Spinal cord (tissue), 9 donors: ENCODE measurements at regions not wholly inside any gene's neighbourhood (a gene's known extent, or its start where the extent isn't known, plus 50 kb on each side); places are given as distances from the start of the nearest gene placed in this dataset.
"Not testable (repeated sequence)": the region's sequence is repeated elsewhere in the genome, so short reads cannot be mapped to it uniquely, and the experiment has no call there.

Experiments used
- DNase-seq, 6 donors: peaks; one replicate each; pipeline versions ENCODE4 v3.0.0 to v3.0.0-alpha.2; 2013 to 2015; ENCODE audit warnings: low spot score in 6 of 6, low read depth in 4 of 6
- H3K27ac ChIP-seq: one replicate; pipeline ENCODE4 v1.5.1; 2013; ENCODE audit warnings: low read depth, low read length, control low read depth
- H3K27me3 ChIP-seq: one replicate; pipeline ENCODE4 v1.6.1; 2013; ENCODE audit warnings: low read length; ENCODE audit not compliant: control insufficient read depth, insufficient read depth
- H3K36me3 ChIP-seq: one replicate; pipeline ENCODE4 v1.6.1; 2013; ENCODE audit warnings: low read length; ENCODE audit not compliant: control insufficient read depth, insufficient read depth
- H3K4me1 ChIP-seq: one replicate; pipeline ENCODE4 v1.6.1; 2013; ENCODE audit warnings: low read length; ENCODE audit not compliant: control insufficient read depth, insufficient read depth
- H3K4me3 ChIP-seq: one replicate; pipeline ENCODE4 v1.5.1; 2013; ENCODE audit warnings: low read depth, low read length, control low read depth
- H3K9me3 ChIP-seq: one replicate; pipeline ENCODE4 v1.6.1; 2013; ENCODE audit warnings: low read length; ENCODE audit not compliant: control insufficient read depth, insufficient read depth
- WGBS: methylation state at CpG from one replicate; pipeline ENCODE4 v1.1.5; 2013; ENCODE audit warnings: missing lambda C conversion rate; ENCODE audit not compliant: insufficient coverage; 5-methylcytosine and 5-hydroxymethylcytosine counted together
- donor health status: healthy.

- no peak overlapping the region for H3K4me3 ChIP-seq
- no peaks in the 10 kb centered on the region for H3K4me1 ChIP-seq
- H3K36me3 ChIP-seq = no peaks in the 10 kb centered on the region
- no peak for DNase-seq
- no peak overlapping the region for H3K27ac ChIP-seq
- H3K27me3 ChIP-seq = no peaks in the 10 kb centered on the region
- H3K9me3 ChIP-seq = no peaks in the 10 kb centered on the region
- WGBS = 77% methylated on average over 5 of the region's 7 CpGs
Observed at GRCh38 chr11:104694259-104695064, 203.8 kb downstream of the CASP12 start.

DNA sequence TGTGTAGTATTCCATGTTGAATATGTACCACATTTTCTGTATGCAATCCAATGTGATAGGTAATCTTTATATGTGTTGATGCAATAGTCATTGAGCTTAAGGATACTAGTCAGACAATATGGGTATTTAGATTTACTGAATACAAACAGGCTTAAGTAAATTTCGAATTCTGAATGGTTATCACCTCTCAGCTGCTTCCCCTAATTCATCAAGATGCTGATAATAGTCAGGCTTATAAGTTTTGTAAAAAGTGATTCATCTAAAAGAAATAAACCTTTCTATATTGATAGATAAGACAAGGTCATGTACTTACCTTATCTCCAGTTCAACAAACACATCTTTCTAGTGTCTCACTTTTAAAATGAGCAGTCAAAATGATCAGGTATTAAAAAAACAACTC, 205.5 kb downstream of the CASP12 start:
- H3K27me3 ChIP-seq = no peaks in the 10 kb centered on the region
- H3K36me3 ChIP-seq = no peaks in the 10 kb centered on the region
- H3K9me3 ChIP-seq = no peaks in the 10 kb centered on the region
- no peak overlapping the region for H3K4me3 ChIP-seq
- no peak overlapping the region for H3K27ac ChIP-seq
- H3K4me1 ChIP-seq = no peaks in the 10 kb centered on the region
- no peak for DNase-seq
- no CpG with 5 or more reads among the region's 1 CpG for WGBS

DNA sequence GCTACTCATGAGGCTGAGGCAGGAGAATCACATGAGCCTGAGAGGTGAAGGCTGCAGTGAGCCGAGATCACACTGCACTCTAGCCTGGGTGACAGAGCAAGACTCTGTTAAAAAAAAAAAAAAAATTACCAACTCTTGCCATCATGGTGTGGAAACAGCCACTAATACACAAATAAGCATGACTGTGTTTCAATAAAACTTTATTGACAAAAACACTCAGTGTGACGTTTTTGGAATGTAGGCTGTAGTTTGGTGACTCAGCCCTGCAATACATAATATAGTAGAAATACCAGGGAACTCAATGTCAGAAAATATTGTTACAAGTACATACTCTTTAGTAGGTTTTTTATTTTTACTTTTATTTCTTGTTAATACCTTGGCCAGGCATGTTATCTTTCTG, 207.1 kb downstream of the CASP12 start:
- H3K27me3 ChIP-seq = no peaks in the 10 kb centered on the region
- H3K9me3 ChIP-seq = no peaks in the 10 kb centered on the region
- no peak for DNase-seq
- H3K36me3 ChIP-seq = no peaks in the 10 kb centered on the region
- WGBS = 80% methylated on average over 1 of the region's 2 CpGs
- H3K4me1 ChIP-seq = no peaks in the 10 kb centered on the region
- no peak overlapping the region for H3K27ac ChIP-seq
- no peak overlapping the region for H3K4me3 ChIP-seq

GRCh38 chr11:104690241-104690640, 208.0 kb downstream of the CASP12 start:
- no peak overlapping the region for H3K4me3 ChIP-seq
- no peak for DNase-seq
- no peaks in the 10 kb centered on the region for H3K9me3 ChIP-seq
- H3K27ac ChIP-seq = no peak overlapping the region
- no CpG with 5 or more reads among the region's 2 CpGs for WGBS
- H3K36me3 ChIP-seq = no peaks in the 10 kb centered on the region
- H3K4me1 ChIP-seq = no peaks in the 10 kb centered on the region
- no peaks in the 10 kb centered on the region for H3K27me3 ChIP-seq

- Histone ChIP-seq H3K27ac (no peak overlapping the region), H3K4me3 (no peak overlapping the region), H3K4me1 (no peaks in the 10 kb centered on the region), H3K36me3 (no peaks in the 10 kb centered on the region), H3K27me3 (no peaks in the 10 kb centered on the region), H3K9me3 (no peaks in the 10 kb centered on the region)
- WGBS = no CpG with 5 or more reads among the region's 4 CpGs
- no peak for DNase-seq
Observed at GRCh38 chr11:104688731-104689130, 209.5 kb downstream of the CASP12 start.

- WGBS = no CpG with 5 or more reads among the region's 1 CpG
- no peak for DNase-seq
Observed at GRCh38 chr11:104682206-104682605, 216.1 kb downstream of the CASP12 start.

DNA sequence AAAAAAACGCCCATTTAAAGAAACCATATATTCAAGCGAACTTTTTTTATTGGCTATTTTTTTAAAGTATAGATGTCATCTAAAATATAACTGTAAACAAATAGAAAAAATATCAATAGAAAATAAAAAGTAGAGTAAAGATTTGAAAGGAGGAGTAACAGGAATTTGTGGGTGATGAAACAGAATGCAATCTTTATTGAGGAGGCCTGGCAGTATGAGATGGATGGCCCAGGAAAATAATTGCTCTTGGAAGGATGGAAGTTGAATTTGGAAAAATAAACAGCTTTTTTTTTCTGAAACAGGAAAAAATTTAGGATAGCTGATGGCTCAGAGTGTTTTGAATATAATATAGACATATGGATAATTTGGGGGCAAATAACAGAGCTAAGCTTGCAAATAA, 219.0 kb downstream of the CASP12 start:
- Histone ChIP-seq H3K27me3 (no peaks in the 10 kb centered on the region), H3K36me3 (no peaks in the 10 kb centered on the region), H3K4me3 (no peak overlapping the region), H3K4me1 (no peaks in the 10 kb centered on the region), H3K27ac (no peak overlapping the region), H3K9me3 (no peaks in the 10 kb centered on the region)
- DNase-seq = no peak
- no CpG with 5 or more reads among the region's 2 CpGs for WGBS

More at GRCh38 chr11:104682206-104682605, 216.1 kb downstream of the CASP12 start:
- Histone ChIP-seq H3K4me1 (no peaks in the 10 kb centered on the region), H3K27me3 (no peaks in the 10 kb centered on the region), H3K36me3 (no peaks in the 10 kb centered on the region), H3K27ac (no peak overlapping the region), H3K9me3 (no peaks in the 10 kb centered on the region), H3K4me3 (no peak overlapping the region)

- no peak for DNase-seq
- H3K27ac ChIP-seq = no peak overlapping the region
- 86% methylated on average over 1 of the region's 2 CpGs for WGBS
- H3K4me3 ChIP-seq = no peak overlapping the region
- no peaks in the 10 kb centered on the region for H3K4me1 ChIP-seq
- H3K27me3 ChIP-seq = no peaks in the 10 kb centered on the region
- no peaks in the 10 kb centered on the region for H3K9me3 ChIP-seq
- no peaks in the 10 kb centered on the region for H3K36me3 ChIP-seq
Observed at GRCh38 chr11:104678408-104678807, 219.9 kb downstream of the CASP12 start.

DNA sequence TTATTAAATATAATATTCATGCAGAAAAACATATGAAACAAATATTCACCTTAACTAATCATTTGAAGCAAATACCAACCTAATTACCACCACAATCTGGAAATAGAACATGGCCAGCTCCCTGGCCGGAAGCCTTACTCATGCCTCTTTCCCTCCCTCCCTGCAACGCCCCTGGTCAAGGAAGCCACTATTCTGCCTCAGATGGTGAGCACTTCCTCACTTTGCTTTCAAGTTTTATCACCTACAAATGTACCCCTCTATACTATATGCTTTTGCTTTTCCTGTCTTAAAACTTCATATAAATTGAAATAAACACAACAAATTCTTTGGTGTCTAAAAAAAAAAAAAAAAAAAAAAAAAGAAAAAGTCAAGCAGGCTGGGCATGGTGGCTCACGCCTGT, 221.2 kb downstream of the CASP12 start:
- H3K9me3 ChIP-seq, H3K27ac ChIP-seq, DNase-seq, H3K4me3 ChIP-seq, H3K36me3 ChIP-seq, H3K27me3 ChIP-seq, H3K4me1 ChIP-seq: not testable (repeated sequence)
- WGBS = 100% methylated on average over 1 of the region's 3 CpGs

- H3K4me3 ChIP-seq = no peak overlapping the region
- no peaks in the 10 kb centered on the region for H3K4me1 ChIP-seq
- DNase-seq = no peak
- H3K36me3 ChIP-seq = no peaks in the 10 kb centered on the region
- no peaks in the 10 kb centered on the region for H3K9me3 ChIP-seq
- H3K27me3 ChIP-seq = no peaks in the 10 kb centered on the region
- no peak overlapping the region for H3K27ac ChIP-seq
Observed at GRCh38 chr11:104672897-104673296, 225.4 kb downstream of the CASP12 start.
